Transverse colon (tissue), 4 donors: ENCODE measurements at regions not wholly inside any gene's neighbourhood (a gene's known extent, or its start where the extent isn't known, plus 50 kb on each side); places are given as distances from the start of the nearest gene placed in this dataset.
"Not testable (repeated sequence)": the region's sequence is repeated elsewhere in the genome, so short reads cannot be mapped to it uniquely, and the experiment has no call there.

Source experiments
- CTCF ChIP-seq, 5 experiments: fragments of 200-600 bp in 3 of 5; fragments of 450-650 bp in 2 of 5; sonication (generic) in 3 of 5; IDR thresholded peaks; 1 replicate in 2 of 5; 2 replicates in 3 of 5; pipeline ENCODE4 v1.5.1; 2016 to 2017; ENCODE audit warnings: antibody characterized with exemption in 5 of 5, inconsistent platforms in 3 of 5, mild to moderate bottlenecking in 2 of 5, moderate library complexity in 1 of 5
- POLR2AphosphoS5 ChIP-seq, 3 donors: sonication (generic); formaldehyde crosslinking; IDR thresholded peaks; one replicate each; pipeline ENCODE4 v1.6.1; 2016; ENCODE audit warnings: antibody characterized with exemption in 3 of 3

GRCh38 chr6:94137178-94137577 is 717.8 kb upstream of the EPHA7 start:
- not testable (repeated sequence) for TF ChIP-seq POLR2AphosphoS5, CTCF (IDR thresholded peaks at IDR 0.05)
